Keratinocyte (primary cell): ENCODE measurements at regions not wholly inside any gene's neighbourhood (a gene's known extent, or its start where the extent isn't known, plus 50 kb on each side); places are given as distances from the start of the nearest gene placed in this dataset.

ENCODE experiments used
- CTCF ChIP-seq, 3 experiments: IDR thresholded peaks in 1 of 3; conservative IDR thresholded peaks in 1 of 3; optimal IDR thresholded peaks in 1 of 3; 2 replicates in 2 of 3; 3 replicates in 1 of 3; pipeline versions ENCODE3 to v1.5.1; 2011; ENCODE audit warnings: low read length in 3 of 3, mild to moderate bottlenecking in 3 of 3, moderate library complexity in 2 of 3, control low read depth in 1 of 3, inconsistent platforms in 1 of 3; ENCODE audit not compliant: insufficient read depth in 2 of 3; ENCODE audit errors: extremely low read depth in 1 of 3
- EZH2 ChIP-seq: IDR thresholded peaks from one replicate; pipeline ENCODE4 v1.6.1; 2012; ENCODE audit warnings: inconsistent platforms, mild to moderate bottlenecking, low read length, moderate library complexity

GRCh38 chr3:62992520-62992919 is 117.3 kb upstream of the CADPS start:
- TF ChIP-seq CTCF (optimal IDR thresholded peaks at IDR 0.05 in 1 of 3, IDR thresholded peaks at IDR 0.05 in 1 of 3, conservative IDR thresholded peaks at IDR 0.05 in 1 of 3; ENCODE audit: extremely low read depth in 1 of 3, insufficient read depth in 2 of 3, low read length in 3 of 3): no peak
- TF ChIP-seq EZH2: no peak
